OCI-LY1 (cell line): ENCODE measurements at regions not wholly inside any gene's neighbourhood (a gene's known extent, or its start where the extent isn't known, plus 50 kb on each side); places are given as distances from the start of the nearest gene placed in this dataset.

ENCODE experiments used
- EZH2 ChIP-seq: fragments of 200-600 bp; sonication (generic), shearing (Covaris generic); IDR thresholded peaks from 2 replicates; pipeline ENCODE4 v1.8.0; 2017; ENCODE audit warnings: borderline replicate concordance, mixed run types, mild to moderate bottlenecking, antibody characterized with exemption, low read length, moderate library complexity, mixed read lengths
- TF ChIP-seq, protein P1 (sequence below): fragments of 200-600 bp; sonication (generic), shearing (Covaris generic); IDR thresholded peaks from 2 replicates; pipeline ENCODE4 v1.5.1; 2017; ENCODE audit warnings: mild to moderate bottlenecking, antibody characterized with exemption, low read length, moderate library complexity, mixed read lengths

DNA sequence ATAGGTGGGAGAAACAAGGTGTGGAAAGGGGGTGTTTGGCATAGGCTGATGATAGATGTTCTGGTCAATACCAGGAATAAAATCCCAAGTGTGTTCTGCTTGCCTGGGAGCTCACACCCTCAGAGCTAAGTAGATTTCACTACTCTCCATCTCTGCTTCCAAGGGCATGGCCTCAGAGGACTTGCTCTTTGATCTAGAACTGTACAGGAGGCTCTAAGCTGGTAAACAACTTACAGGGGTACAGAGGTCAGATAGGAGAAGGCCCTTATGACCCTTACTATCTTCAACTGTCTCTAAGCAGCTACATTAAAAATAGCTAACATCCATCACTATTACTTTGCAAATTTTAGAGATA, 221.5 kb upstream of the KLF14 start:
- TF ChIP-seq, protein P1, sequence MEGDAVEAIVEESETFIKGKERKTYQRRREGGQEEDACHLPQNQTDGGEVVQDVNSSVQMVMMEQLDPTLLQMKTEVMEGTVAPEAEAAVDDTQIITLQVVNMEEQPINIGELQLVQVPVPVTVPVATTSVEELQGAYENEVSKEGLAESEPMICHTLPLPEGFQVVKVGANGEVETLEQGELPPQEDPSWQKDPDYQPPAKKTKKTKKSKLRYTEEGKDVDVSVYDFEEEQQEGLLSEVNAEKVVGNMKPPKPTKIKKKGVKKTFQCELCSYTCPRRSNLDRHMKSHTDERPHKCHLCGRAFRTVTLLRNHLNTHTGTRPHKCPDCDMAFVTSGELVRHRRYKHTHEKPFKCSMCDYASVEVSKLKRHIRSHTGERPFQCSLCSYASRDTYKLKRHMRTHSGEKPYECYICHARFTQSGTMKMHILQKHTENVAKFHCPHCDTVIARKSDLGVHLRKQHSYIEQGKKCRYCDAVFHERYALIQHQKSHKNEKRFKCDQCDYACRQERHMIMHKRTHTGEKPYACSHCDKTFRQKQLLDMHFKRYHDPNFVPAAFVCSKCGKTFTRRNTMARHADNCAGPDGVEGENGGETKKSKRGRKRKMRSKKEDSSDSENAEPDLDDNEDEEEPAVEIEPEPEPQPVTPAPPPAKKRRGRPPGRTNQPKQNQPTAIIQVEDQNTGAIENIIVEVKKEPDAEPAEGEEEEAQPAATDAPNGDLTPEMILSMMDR = no peak
- no peak for TF ChIP-seq EZH2
